ENCODE measurements at regions not wholly inside any gene's neighbourhood (a gene's known extent, or its start where the extent isn't known, plus 50 kb on each side); places are given as distances from the start of the nearest gene placed in this dataset.

GRCh38 chr12:115785548-115785947 lies 491.9 kb downstream of the MED13L start:
- TF ChIP-seq POLR2A (IDR thresholded peaks at IDR 0.05; ENCODE audit: low read length) (no peak), GATA1 (IDR thresholded peaks at IDR 0.05; ENCODE audit: low read depth, low read length) (no peak)

Measured in erythroblast (primary cell).